ENCODE measurements at regions not wholly inside any gene's neighbourhood (a gene's known extent, or its start where the extent isn't known, plus 50 kb on each side); places are given as distances from the start of the nearest gene placed in this dataset.
A peak's percentile ranks its signal among the peaks of the same experiment; 100 is the strongest.

GRCh38 chr2:63772061-63772460 lies 69.6 kb upstream of the UGP2 start:
- DNase-seq (ENCODE audit: low read depth, low spot score): no peak
- no peak overlapping the region for H3K27ac ChIP-seq

DNA sequence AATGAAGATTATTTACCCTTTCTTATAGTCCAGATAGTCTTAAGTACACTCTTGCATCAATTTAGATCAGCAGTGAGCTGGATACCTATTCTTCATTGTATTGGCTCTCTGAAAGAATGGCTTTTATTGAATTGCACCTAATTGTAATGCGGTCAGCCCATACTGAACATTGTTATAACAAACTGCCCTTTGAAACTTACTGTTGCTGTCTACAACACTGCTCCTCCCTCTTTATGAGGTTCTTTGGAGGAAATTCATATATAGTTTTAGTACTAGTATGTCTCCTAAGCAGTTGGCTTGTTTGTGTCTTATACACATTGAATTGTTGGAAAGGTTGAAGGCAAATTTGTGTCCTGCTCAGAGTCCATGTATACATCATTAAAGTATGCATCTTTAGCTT lies 66.5 kb upstream of the UGP2 start:
- DNase-seq (ENCODE audit: low read depth, low spot score): no peak
- no peak overlapping the region for H3K27ac ChIP-seq

DNA sequence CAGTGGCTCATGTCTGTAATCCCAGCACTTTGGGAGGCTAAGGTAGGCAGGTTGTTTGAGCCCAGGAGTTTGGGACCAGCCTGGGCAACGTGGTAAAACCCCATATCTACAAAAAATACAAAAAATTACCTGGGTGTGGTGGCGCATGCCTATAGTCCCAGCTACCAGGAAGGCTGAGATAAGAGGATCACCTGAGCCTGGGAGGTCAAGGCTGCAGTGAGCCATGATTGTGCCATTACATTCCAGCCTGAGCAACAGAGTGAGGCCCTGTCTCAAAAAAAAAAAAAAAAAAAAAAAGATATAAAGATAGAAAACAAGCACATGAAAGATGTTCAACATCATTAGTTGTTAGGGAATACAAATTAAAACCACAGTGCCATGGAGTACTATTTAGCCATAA lies 65.3 kb upstream of the UGP2 start:
- DNase-seq (ENCODE audit: low read depth, low spot score): no peak
- H3K27ac ChIP-seq: no peak overlapping the region

DNA sequence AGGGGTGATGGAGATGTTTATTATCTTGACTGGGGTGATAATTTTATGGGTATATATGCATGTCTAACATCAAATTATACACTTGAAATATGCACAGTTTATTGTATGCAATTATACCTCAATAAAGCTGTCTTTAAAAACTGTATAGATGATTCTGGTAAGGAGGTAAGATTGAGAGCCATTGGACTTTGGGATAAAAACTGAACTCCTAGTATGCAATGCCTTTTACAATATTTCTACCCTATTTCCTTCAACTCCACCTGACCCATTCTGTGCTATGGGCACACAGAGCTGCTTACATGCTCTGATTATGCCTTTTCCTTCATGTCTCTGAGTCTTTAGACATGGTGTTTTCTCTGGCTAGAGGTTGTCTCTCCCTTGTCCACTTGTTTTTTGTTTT lies 63.9 kb upstream of the UGP2 start:
- H3K27ac ChIP-seq: no peak overlapping the region
- no peak for DNase-seq (ENCODE audit: low read depth, low spot score)

DNA sequence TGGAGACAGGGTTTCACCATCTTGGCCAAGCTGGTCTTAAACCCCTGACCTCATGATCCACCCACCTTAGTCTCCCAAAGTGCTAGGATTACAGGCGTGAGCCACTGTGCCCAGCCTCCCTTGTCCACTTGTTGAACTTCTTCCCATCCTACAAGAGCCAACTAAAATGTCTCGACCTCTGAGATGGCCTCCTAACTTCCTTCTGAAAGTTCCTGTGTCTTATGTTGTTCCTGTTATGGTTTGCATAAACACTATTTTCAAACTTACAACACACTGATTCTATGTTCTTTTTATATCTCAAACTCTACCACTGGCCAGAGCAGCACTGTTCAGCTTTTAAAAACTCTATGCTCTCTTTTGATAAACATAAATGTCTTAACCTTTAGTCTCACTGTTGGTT lies 63.3 kb upstream of the UGP2 start:
- H3K27ac ChIP-seq: no peak overlapping the region
- DNase-seq (ENCODE audit: low read depth, low spot score): no peak

DNA sequence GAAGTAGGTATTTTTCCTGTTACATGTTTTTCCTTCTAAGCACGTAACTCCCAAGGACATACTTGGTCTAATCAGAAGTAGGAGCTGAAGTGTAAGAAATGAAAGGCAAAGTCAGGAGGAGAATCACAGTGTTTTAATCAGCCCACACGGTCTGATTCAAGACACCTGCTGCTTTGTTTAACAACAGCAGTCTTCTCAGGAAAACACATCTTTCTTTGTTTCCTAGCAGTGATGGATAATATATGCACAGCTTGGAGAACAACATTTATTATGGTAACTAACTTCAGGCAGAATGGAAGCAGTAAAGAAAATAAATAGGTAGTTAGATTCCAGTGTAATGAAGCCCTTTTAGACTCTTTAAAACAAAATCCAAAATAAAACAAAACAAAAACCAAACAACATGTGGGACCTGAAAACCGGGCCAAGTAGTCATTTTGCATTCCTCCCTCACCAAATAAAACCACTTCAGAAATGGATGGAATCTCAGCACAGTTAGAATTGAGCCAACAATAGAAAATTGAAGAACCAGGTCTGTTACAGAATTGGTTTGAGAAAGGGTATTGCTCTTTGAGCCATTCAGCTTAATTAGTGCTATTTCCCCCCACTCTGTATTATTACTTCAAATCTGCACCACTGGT lies 61.1 kb upstream of the UGP2 start:
- no peak overlapping the region for H3K27ac ChIP-seq
- no peak for DNase-seq (ENCODE audit: low read depth, low spot score)

- DNase-seq (ENCODE audit: low read depth, low spot score): no peak
These were observed 57.2 kb upstream of the UGP2 start for GRCh38 chr2:63784461-63784860.

GRCh38 chr2:63785096-63785495 lies 56.6 kb upstream of the UGP2 start:
- no peak overlapping the region for H3K27ac ChIP-seq

More at GRCh38 chr2:63784461-63784860, 57.2 kb upstream of the UGP2 start:
- no peak overlapping the region for H3K27ac ChIP-seq

DNA sequence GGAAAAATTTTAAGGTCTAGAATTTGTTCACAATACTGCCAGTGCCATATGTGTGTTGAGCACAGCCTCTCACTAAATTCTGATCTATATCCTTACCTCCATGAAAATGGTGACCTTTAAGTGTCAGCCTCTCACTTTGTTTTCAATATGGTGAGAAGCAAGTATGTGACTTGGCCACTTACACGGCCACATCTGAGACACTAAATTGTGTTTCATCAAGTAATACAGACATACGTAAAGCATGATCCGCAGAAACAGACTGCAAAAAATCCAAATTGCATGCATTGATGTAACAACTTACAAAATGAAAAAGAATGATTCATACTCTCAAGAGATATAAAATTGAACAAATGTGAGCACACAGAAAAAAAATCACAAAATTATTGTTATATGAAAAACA lies 55.2 kb upstream of the UGP2 start:
- no peak overlapping the region for H3K27ac ChIP-seq
- no peak for DNase-seq (ENCODE audit: low read depth, low spot score)

More at GRCh38 chr2:63785096-63785495, 56.6 kb upstream of the UGP2 start:
- no peak for DNase-seq (ENCODE audit: low read depth, low spot score)

DNA sequence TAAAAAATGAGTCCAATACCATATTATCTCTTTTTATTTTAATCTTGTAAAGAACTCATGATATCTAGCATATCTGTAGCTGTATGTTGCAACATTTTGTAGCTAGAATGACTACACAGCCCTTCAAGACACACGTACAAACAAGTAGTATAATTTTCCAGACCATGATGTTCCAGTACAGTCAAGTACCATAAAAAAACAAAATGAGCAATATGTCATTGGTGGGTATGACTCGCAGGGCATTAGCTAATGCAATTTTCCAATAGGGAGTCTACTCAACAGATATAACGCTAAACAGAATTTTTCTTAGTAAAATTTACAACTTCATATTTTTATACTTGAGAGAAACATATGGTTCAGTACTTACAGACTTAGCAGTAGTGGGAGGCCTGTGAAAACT lies 53.6 kb upstream of the UGP2 start:
- H3K27ac ChIP-seq: peak overlapping the region; percentile 38

GRCh38 chr2:63789338-63790020 lies 52.2 kb upstream of the UGP2 start:
- H3K27ac ChIP-seq: no peak overlapping the region
- DNase-seq (ENCODE audit: low read depth, low spot score): no peak

More for the DNA sequence above, 53.6 kb upstream of the UGP2 start:
- peak; percentile 56 for DNase-seq (ENCODE audit: low read depth, low spot score)

DNA sequence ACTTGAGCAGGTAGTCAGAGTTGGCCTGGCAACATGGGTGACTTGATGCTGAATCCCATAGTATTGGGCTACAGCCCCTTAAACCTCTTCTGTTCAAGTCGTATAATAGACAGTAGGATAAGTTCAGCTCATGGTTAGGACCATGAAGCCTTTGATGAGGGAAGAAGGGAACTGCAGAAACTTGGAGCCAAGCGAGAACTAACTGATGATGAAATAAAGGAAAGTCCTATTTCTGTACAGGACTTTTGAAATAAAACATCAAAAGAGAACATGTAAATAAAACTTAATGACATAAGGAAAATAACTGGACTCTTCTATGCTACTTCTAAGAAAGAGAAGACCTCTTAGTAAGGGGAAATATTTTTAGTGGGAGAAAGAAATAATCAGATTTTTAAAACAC lies 51.2 kb upstream of the UGP2 start:
- peak overlapping the region; percentile 77 for H3K27ac ChIP-seq
- DNase-seq (ENCODE audit: low read depth, low spot score): no peak

- H3K27ac ChIP-seq: peak overlapping the region; percentile 77
- DNase-seq (ENCODE audit: low read depth, low spot score): no peak
These were observed 50.8 kb upstream of the UGP2 start for GRCh38 chr2:63790906-63791305.

- peak overlapping the region; percentile 77 for H3K27ac ChIP-seq
- DNase-seq (ENCODE audit: low read depth, low spot score): no peak
These were observed 50.3 kb upstream of the UGP2 start for GRCh38 chr2:63791387-63791786.

Data from epithelial cell of prostate (primary cell).